SU-DHL-6 (cell line): ENCODE measurements at regions not wholly inside any gene's neighbourhood (a gene's known extent, or its start where the extent isn't known, plus 50 kb on each side); places are given as distances from the start of the nearest gene placed in this dataset.

ENCODE experiments used
- H2AFZ ChIP-seq: fragments of 200-600 bp; sonication (generic); 2 replicates; pipeline ENCODE4 v1.6.1; 2014; ENCODE audit warnings: low read depth, mild to moderate bottlenecking, moderate library complexity, mixed read lengths, antibody characterized with exemption, low read length; ENCODE audit not compliant: severe bottlenecking
- H3F3A ChIP-seq: fragments of 200-600 bp; shearing (Covaris generic); 2 replicates; pipeline ENCODE4 v1.6.0; 2016; ENCODE audit warnings: antibody characterized with exemption, mild to moderate bottlenecking; ENCODE audit not compliant: insufficient read depth
- H3K27ac ChIP-seq: fragments of 200-600 bp; sonication (generic); 2 replicates; pipeline ENCODE4 v1.5.1; 2016; ENCODE audit warnings: low read depth, mild to moderate bottlenecking, low read length, moderate library complexity, mixed read lengths
- H3K27me3 ChIP-seq: fragments of 200-600 bp; sonication (generic), shearing (Covaris generic); 2 replicates; pipeline ENCODE4 v1.6.0; 2014; ENCODE audit warnings: mild to moderate bottlenecking, low read length
- H3K36me3 ChIP-seq: fragments of 200-600 bp; sonication (generic); 2 replicates; pipeline ENCODE4 v1.6.1; 2014; ENCODE audit warnings: mild to moderate bottlenecking, low read length, mixed read lengths
- H3K4me2 ChIP-seq: fragments of 300-600, 200-600 bp; shearing (Covaris generic), sonication (generic); 2 replicates; pipeline ENCODE4 v1.6.0; 2014; ENCODE audit warnings: low read length, low read depth, mild to moderate bottlenecking; ENCODE audit not compliant: poor library complexity, severe bottlenecking
- H3K4me3 ChIP-seq: fragments of 200-600 bp; sonication (generic); 2 replicates; pipeline ENCODE4 v1.5.1; 2014; ENCODE audit warnings: antibody characterized with exemption, low read length, mild to moderate bottlenecking, mixed read lengths; ENCODE audit not compliant: insufficient read depth, poor library complexity, severe bottlenecking
- H3K79me2 ChIP-seq: fragments of 200-600 bp; sonication (generic); 2 replicates; pipeline ENCODE4 v1.6.1; 2014; ENCODE audit warnings: mild to moderate bottlenecking, low read length, moderate library complexity; ENCODE audit not compliant: insufficient read depth
- H3K9ac ChIP-seq: fragments of 200-600 bp; sonication (generic); 2 replicates; pipeline ENCODE4 v1.7.0; 2014; ENCODE audit warnings: mild to moderate bottlenecking, low read length
- H3K9me2 ChIP-seq: fragments of 200-600 bp; sonication (generic); replicated peaks from 2 replicates; pipeline ENCODE4 v1.6.1; 2014; ENCODE audit warnings: low read length; ENCODE audit not compliant: insufficient read depth
- H3K9me3 ChIP-seq: fragments of 200-600 bp; sonication (generic); 2 replicates; pipeline ENCODE4 v1.6.1; 2014; ENCODE audit warnings: low read length, mixed read lengths; ENCODE audit not compliant: insufficient read depth
- H4K20me1 ChIP-seq: fragments of 200-600 bp; sonication (generic); 2 replicates; pipeline ENCODE4 v1.6.1; 2014; ENCODE audit warnings: low read depth, mild to moderate bottlenecking, antibody characterized with exemption, low read length, moderate library complexity, mixed read lengths
- CTCF ChIP-seq: fragments of 200-600 bp; sonication (generic); IDR thresholded peaks from one replicate; pipeline ENCODE4 v1.5.1; 2017; ENCODE audit warnings: antibody characterized with exemption, mild to moderate bottlenecking, low read length, moderate library complexity; ENCODE audit not compliant: insufficient read depth, poor library complexity, severe bottlenecking
- EZH2phosphoT487 ChIP-seq: fragments of 200-600 bp; sonication (generic), shearing (Covaris generic); conservative IDR thresholded peaks from 2 replicates; pipeline ENCODE4 v1.6.1; 2018; ENCODE audit warnings: mild to moderate bottlenecking, antibody characterized with exemption, low read length, moderate library complexity, mixed read lengths

- TF ChIP-seq CTCF (no peak), EZH2phosphoT487 (no peak)
- Histone ChIP-seq H3K79me2 (no peaks in the 10 kb centered on the region), H3K9me2 (no peaks in the 10 kb centered on the region), H3K27ac (no peak overlapping the region), H3K4me3 (no peak overlapping the region), H3K9me3 (no peaks in the 10 kb centered on the region), H3K4me2 (no peak overlapping the region), H3K9ac (no peak overlapping the region), H3K36me3 (no peaks in the 10 kb centered on the region), H3K27me3 (no peaks in the 10 kb centered on the region), H4K20me1 (no peaks in the 10 kb centered on the region), H2AFZ (no peak overlapping the region), H3F3A (no peaks in the 10 kb centered on the region)
Measured at GRCh38 chr9:120040896-120041295, 539.1 kb downstream of the CDK5RAP2 start.

- Histone ChIP-seq H3F3A (no peaks in the 10 kb centered on the region), H3K9me3 (no peaks in the 10 kb centered on the region), H3K27me3 (no peaks in the 10 kb centered on the region), H4K20me1 (no peaks in the 10 kb centered on the region), H3K9ac (no peak overlapping the region), H3K36me3 (no peaks in the 10 kb centered on the region), H3K4me3 (no peak overlapping the region), H3K27ac (no peak overlapping the region), H3K79me2 (no peaks in the 10 kb centered on the region), H2AFZ (no peak overlapping the region), H3K9me2 (no peaks in the 10 kb centered on the region), H3K4me2 (no peak overlapping the region)
- TF ChIP-seq EZH2phosphoT487 (no peak), CTCF (no peak)
Measured at GRCh38 chr9:120038342-120038741, 541.6 kb downstream of the CDK5RAP2 start.

GRCh38 chr9:120032639-120033038, 547.3 kb downstream of the CDK5RAP2 start:
- H3F3A ChIP-seq, result no peaks in the 10 kb centered on the region
- TF ChIP-seq CTCF (no peak), EZH2phosphoT487 (no peak)
- H3K4me2 ChIP-seq, result no peak overlapping the region
- H3K4me3 ChIP-seq, result no peak overlapping the region
- no peaks in the 10 kb centered on the region for H3K9me3 ChIP-seq
- H3K27me3 ChIP-seq, result no peaks in the 10 kb centered on the region
- H3K79me2 ChIP-seq, result no peaks in the 10 kb centered on the region
- H2AFZ ChIP-seq, result no peak overlapping the region
- no peak overlapping the region for H3K27ac ChIP-seq
- no peaks in the 10 kb centered on the region for H4K20me1 ChIP-seq
- no peaks in the 10 kb centered on the region for H3K36me3 ChIP-seq
- no peak overlapping the region for H3K9ac ChIP-seq
- no peaks in the 10 kb centered on the region for H3K9me2 ChIP-seq
